ENCODE measurements at regions not wholly inside any gene's neighbourhood (a gene's known extent, or its start where the extent isn't known, plus 50 kb on each side); places are given as distances from the start of the nearest gene placed in this dataset.
"Not testable (repeated sequence)": the region's sequence is repeated elsewhere in the genome, so short reads cannot be mapped to it uniquely, and the experiment has no call there.

- no peak for DNase-seq
These were observed 54.7 kb upstream of the ARSJ start for GRCh38 chr4:114034189-114034588.

- no peak for DNase-seq
These were observed 57.0 kb upstream of the ARSJ start for GRCh38 chr4:114036426-114036825.

GRCh38 chr4:114036864-114037263 is 57.4 kb upstream of the ARSJ start:
- DNase-seq, result no peak

GRCh38 chr4:114037988-114038387 is 58.5 kb upstream of the ARSJ start:
- DNase-seq, result no peak

GRCh38 chr4:114038762-114039387 is 59.4 kb upstream of the ARSJ start:
- no peak for DNase-seq

- no peak for DNase-seq
These were observed 61.1 kb upstream of the ARSJ start for GRCh38 chr4:114040319-114041116.

- DNase-seq, result no peak
These were observed 61.6 kb upstream of the ARSJ start for GRCh38 chr4:114041117-114041475.

- DNase-seq, result no peak
These were observed 63.7 kb upstream of the ARSJ start for GRCh38 chr4:114043116-114043515.

GRCh38 chr4:114044351-114044750 is 64.9 kb upstream of the ARSJ start:
- not testable (repeated sequence) for DNase-seq

GRCh38 chr4:114046331-114046730 is 66.9 kb upstream of the ARSJ start:
- DNase-seq, result no peak

GRCh38 chr4:114048154-114048553 is 68.7 kb upstream of the ARSJ start:
- not testable (repeated sequence) for DNase-seq

GRCh38 chr4:114052227-114052626 is 72.8 kb upstream of the ARSJ start:
- peak; percentile 74 for DNase-seq

- DNase-seq, result no peak
These were observed 77.2 kb upstream of the ARSJ start for GRCh38 chr4:114056599-114056998.

GRCh38 chr4:114057746-114058145 is 78.3 kb upstream of the ARSJ start:
- DNase-seq, result no peak

- no peak for DNase-seq
These were observed 83.1 kb upstream of the ARSJ start for GRCh38 chr4:114062499-114062898.

- DNase-seq, result no peak
These were observed 93.3 kb upstream of the ARSJ start for GRCh38 chr4:114072781-114073180.

- DNase-seq, result no peak
These were observed 97.6 kb upstream of the ARSJ start for GRCh38 chr4:114076899-114077570.

- DNase-seq, result no peak
These were observed 98.2 kb upstream of the ARSJ start for GRCh38 chr4:114077610-114078009.

- DNase-seq, result no peak
These were observed 99.2 kb upstream of the ARSJ start for GRCh38 chr4:114078636-114079035.

GRCh38 chr4:114081783-114082182 is 102.3 kb upstream of the ARSJ start:
- DNase-seq, result no peak

- DNase-seq, result no peak
These were observed 102.9 kb upstream of the ARSJ start for GRCh38 chr4:114082348-114082747.

- DNase-seq, result no peak
These were observed 106.3 kb upstream of the ARSJ start for GRCh38 chr4:114085611-114086345.

GRCh38 chr4:114087596-114088230 is 108.3 kb upstream of the ARSJ start:
- no peak for DNase-seq

All from NCI-H1436 treated with DMSO at 0.1 percent for 48 hours (cell line).